Heart right ventricle (tissue), 16 donors: ENCODE measurements at regions not wholly inside any gene's neighbourhood (a gene's known extent, or its start where the extent isn't known, plus 50 kb on each side); places are given as distances from the start of the nearest gene placed in this dataset.

Experiments
- ATAC-seq, 8 donors: fragments of 200-7000 bp; cut with Tn5 transposase; one replicate each; pipeline ENCODE4 v1.9.1; 2020; ENCODE audit warnings: mild to moderate bottlenecking in 8 of 8, moderate library complexity in 8 of 8, moderate number of reproducible peaks in 1 of 8
- DNase-seq, 2 donors: peaks; one replicate each; pipeline ENCODE4 v3.0.0-alpha.2; 2020
- H3K27ac ChIP-seq, 10 donors: fragments of 200-600 bp; sonication (generic) in 2 of 10; one replicate each; pipeline versions ENCODE4 v1.5.0 to v1.8.0; 2020 to 2022; ENCODE audit warnings: mild to moderate bottlenecking in 3 of 10
- H3K27me3 ChIP-seq, 7 donors: fragments of 200-600 bp; one replicate each; pipeline ENCODE4 v1.8.0; 2021 to 2022; ENCODE audit warnings: mild to moderate bottlenecking in 2 of 7
- H3K36me3 ChIP-seq, 9 donors: fragments of 200-600 bp; sonication (generic) in 1 of 9; one replicate each; pipeline versions ENCODE4 v1.5.0 to v1.8.0; 2020 to 2022; ENCODE audit warnings: mild to moderate bottlenecking in 2 of 9
- H3K4me1 ChIP-seq, 9 donors: fragments of 200-600 bp; sonication (generic) in 1 of 9; one replicate each; pipeline versions ENCODE4 v1.5.0 to v1.8.0; 2020 to 2022; ENCODE audit warnings: mild to moderate bottlenecking in 4 of 9
- H3K4me3 ChIP-seq, 10 donors: fragments of 200-600 bp; sonication (generic) in 2 of 10; one replicate each; pipeline versions ENCODE4 v1.5.0 to v1.8.0; 2020 to 2022; ENCODE audit warnings: mild to moderate bottlenecking in 7 of 10, moderate library complexity in 2 of 10
- H3K9me3 ChIP-seq, 11 donors: fragments of 200-600 bp in 10 of 11; sonication (generic) in 2 of 11; one replicate each; pipeline versions ENCODE4 v1.5.0 to v1.8.0; 2013 to 2022; ENCODE audit warnings: mild to moderate bottlenecking in 2 of 11, control low read depth in 1 of 11, moderate library complexity in 1 of 11
- WGBS, 2 donors: extraction: QIAGEN DNeasy Blood & Tissue Kit; methylation state at CpG; one replicate each; pipeline ENCODE4 v1.1.7; 2013; ENCODE audit warnings: inconsistent platforms in 1 of 2; 5-methylcytosine and 5-hydroxymethylcytosine counted together
- intact Hi-C, 10 donors: fragments of 100-400 bp; cut with DNase I; formaldehyde crosslinking; loops; one replicate each; pipeline versions ENCODE4 v1.11.1 to v1.14.2; 2022
- TF ChIP-seq, protein P1 (sequence below), 9 donors: fragments of 200-600 bp; sonication (generic) in 2 of 9; IDR thresholded peaks; one replicate each; pipeline versions ENCODE4 v1.5.0 to v1.8.0; 2021 to 2022; ENCODE audit warnings: antibody characterized with exemption in 9 of 9, mild to moderate bottlenecking in 5 of 9, moderate library complexity in 1 of 9
- donor health status: Arrhythmogenic right ventricular cardiomyopathy.
- donor health status: ischemic (EF 13 %, LVEDD 7.1; RV severe dilation, severe dysfunction).
- donor health status: healthy with polysubstance abuse.
- donor health status: DM: no; HTN: yes; CAD: no.
- donor health status: DM: no; HTN: no; CAD: no.
- donor health status: ischemic (EF 25% LVEDD 6.9; RV normal size, moderate dysfunction).
- donor health status: ischemic (EF 25% LVEDD 5.7; RV mildly dilated, moderate dysfunction).
- donor health status: healthy.
- donor health status: DM: yes; HTN: yes; CAD: no.
- donor health status: Ischemic cardiomyopathy.
- donor health status: ischemic (EF 35%, LVEDD 5.7; RV mildly dilated, moderate dysfunction).
- donor health status: nonischemic (EF 11% LVEDD 7.7; RV severe dilation, severe dysfunction).
- donor health status: DM: yes; HTN: yes; CAD: no.
- donor health status: PGD.
- donor health status: ischemic (EF 29% LVEDD 5.4; RV normal size, mild dysfunction).
- donor health status: nonischemic (EF 23%, LVEDD 6.1; RV moderate dilation, normal function).

DNA sequence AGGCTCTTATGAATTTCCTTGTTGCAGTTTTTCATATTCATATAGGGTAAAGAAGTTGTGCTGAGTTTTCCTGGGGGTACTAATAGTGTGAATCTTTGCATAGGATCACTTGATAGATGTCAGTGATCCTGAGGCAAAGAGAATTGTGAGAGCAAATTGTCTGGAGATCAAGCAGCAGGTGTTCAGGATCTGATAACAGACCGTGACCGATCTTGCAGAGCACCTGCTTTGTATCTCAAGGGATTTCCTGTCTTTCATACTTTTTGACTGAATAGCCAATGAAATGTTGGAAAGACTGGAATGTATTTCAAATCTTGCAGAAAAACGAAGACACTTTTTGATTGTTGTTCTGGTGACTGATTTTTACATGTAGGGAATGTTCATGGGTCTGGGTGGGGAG, 914.5 kb downstream of the STIM2 start:
- ATAC-seq = no peak
- DNase-seq = no peak
- TF ChIP-seq, protein P1, sequence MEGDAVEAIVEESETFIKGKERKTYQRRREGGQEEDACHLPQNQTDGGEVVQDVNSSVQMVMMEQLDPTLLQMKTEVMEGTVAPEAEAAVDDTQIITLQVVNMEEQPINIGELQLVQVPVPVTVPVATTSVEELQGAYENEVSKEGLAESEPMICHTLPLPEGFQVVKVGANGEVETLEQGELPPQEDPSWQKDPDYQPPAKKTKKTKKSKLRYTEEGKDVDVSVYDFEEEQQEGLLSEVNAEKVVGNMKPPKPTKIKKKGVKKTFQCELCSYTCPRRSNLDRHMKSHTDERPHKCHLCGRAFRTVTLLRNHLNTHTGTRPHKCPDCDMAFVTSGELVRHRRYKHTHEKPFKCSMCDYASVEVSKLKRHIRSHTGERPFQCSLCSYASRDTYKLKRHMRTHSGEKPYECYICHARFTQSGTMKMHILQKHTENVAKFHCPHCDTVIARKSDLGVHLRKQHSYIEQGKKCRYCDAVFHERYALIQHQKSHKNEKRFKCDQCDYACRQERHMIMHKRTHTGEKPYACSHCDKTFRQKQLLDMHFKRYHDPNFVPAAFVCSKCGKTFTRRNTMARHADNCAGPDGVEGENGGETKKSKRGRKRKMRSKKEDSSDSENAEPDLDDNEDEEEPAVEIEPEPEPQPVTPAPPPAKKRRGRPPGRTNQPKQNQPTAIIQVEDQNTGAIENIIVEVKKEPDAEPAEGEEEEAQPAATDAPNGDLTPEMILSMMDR (IDR thresholded peaks at IDR 0.05) = no peak
- intact Hi-C loops = no loop called here
- Histone ChIP-seq H3K36me3 (no peaks in the 10 kb centered on the region), H3K4me1 (no peaks in the 10 kb centered on the region), H3K27me3 (peaks cover 0 to 5% (median 0%) of the 10 kb centered on the region in 7 donors), H3K4me3 (no peak overlapping the region), H3K27ac (no peak overlapping the region), H3K9me3 (peaks cover 0 to 14% (median 0%) of the 10 kb centered on the region in 11 donors)
- WGBS, 2 donors = 37 to 42% methylated on average over 3 of the region's 3 CpGs

DNA sequence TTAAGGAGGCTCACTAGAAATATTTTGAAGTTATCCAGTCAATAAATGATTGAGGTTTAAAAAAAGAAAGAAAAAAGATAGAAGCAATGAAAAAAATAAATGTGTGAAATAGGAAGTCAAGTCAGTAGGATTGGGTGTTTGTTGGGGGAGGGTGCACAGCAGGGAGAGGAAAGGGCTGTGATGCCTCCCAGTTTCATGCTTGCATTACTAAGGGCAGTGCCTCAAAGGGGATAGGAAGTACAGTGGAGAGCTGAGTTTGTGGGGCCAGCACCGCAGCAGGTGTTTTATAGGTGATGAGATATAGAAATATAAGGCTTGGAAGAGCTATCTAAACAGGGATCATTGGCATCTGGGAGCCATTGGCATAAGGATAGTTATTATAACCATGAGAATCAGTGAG, 919.2 kb downstream of the STIM2 start:
- Histone ChIP-seq H3K27me3 (no peaks in the 10 kb centered on the region), H3K9me3 (peaks cover 0 to 14% (median 0%) of the 10 kb centered on the region in 11 donors), H3K4me1 (no peaks in the 10 kb centered on the region), H3K36me3 (no peaks in the 10 kb centered on the region), H3K27ac (no peak overlapping the region), H3K4me3 (no peak overlapping the region)
- TF ChIP-seq, protein P1 (IDR thresholded peaks at IDR 0.05) = no peak
- intact Hi-C loops = no loop called here
- WGBS, 2 donors = 81 to 82% methylated on average over 1 of the region's 1 CpG
- DNase-seq (no peak), ATAC-seq (no peak)

DNA sequence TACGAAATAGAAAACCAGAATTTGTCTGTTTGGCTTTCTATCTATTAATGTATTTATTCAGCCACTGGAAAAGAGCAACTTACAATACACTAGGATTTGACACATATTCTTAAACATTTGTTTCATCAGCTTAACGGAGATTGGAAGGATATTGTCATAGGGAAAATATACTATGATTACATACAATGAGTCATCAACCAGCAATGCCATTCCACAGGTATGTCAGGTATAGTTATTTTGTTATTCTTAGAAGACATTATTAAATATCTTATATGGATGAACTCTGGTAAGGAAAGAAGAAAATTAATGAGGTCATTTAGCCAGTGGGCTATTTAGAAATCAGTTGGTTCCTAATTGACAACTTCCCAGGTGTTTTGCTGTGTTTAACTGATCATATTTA, 926.6 kb downstream of the STIM2 start:
- Histone ChIP-seq H3K36me3 (no peaks in the 10 kb centered on the region), H3K27me3 (no peaks in the 10 kb centered on the region), H3K9me3 (no peaks in the 10 kb centered on the region), H3K27ac (no peak overlapping the region), H3K4me3 (no peak overlapping the region), H3K4me1 (no peaks in the 10 kb centered on the region)
- intact Hi-C loops = no loop called here
- no peak for DNase-seq
- WGBS, 2 donors = 82 to 88% methylated on average over 2 of the region's 2 CpGs
- TF ChIP-seq, protein P1 (IDR thresholded peaks at IDR 0.05) = no peak
- ATAC-seq = no peak

DNA sequence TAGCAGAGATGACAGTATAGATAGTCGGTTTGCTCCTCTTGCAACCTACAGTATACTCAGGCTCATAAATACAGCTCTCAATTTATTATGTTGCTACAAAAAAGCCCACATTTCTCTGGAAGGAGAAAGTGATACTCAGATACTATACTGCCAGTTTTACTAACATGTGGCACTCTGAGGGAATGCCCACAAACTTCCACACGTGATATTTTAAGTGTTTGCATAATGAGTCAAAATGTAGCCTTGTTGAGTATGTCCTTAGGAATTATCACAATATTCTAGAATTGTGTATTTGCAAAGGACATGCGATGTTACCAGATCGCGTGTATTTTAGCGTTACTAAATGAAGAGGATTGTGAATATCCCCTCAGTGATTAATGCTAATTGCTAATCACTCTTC, 929.1 kb downstream of the STIM2 start:
- ATAC-seq (no peak), DNase-seq (no peak)
- intact Hi-C loops = no loop called here
- 77% methylated on average over 6 of the region's 6 CpGs for WGBS, 2 donors
- H3K27me3 ChIP-seq = no peaks in the 10 kb centered on the region
- H3K36me3 ChIP-seq = no peaks in the 10 kb centered on the region
- H3K4me1 ChIP-seq = no peaks in the 10 kb centered on the region
- TF ChIP-seq, protein P1 (IDR thresholded peaks at IDR 0.05) = no peak
- no peaks in the 10 kb centered on the region for H3K9me3 ChIP-seq
- no peak overlapping the region for H3K27ac ChIP-seq
- H3K4me3 ChIP-seq = no peak overlapping the region

DNA sequence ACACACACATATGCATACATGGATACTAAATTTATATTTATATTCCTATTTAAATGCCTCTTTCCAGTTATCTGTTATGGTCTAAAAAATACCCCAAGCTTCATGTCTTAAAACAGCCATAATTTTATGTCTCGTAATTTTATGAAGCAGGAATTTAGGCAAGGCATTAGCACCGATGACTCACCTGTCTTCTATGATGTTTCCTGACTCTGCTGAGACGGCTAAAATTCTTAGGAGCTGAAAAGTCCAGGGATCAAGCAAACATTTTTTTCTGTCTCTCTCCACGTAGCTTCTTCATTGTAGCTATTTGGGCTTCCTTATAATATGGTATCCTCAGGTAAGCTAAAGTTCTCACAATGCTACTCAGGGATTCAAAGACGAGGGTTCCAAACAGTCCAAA, 930.3 kb downstream of the STIM2 start:
- intact Hi-C loops = no loop called here
- no peaks in the 10 kb centered on the region for H3K36me3 ChIP-seq
- H3K9me3 ChIP-seq = no peaks in the 10 kb centered on the region
- H3K4me1 ChIP-seq = no peaks in the 10 kb centered on the region
- no peak overlapping the region for H3K27ac ChIP-seq
- no peaks in the 10 kb centered on the region for H3K27me3 ChIP-seq
- WGBS, 2 donors = 83% methylated on average over 5 of the region's 5 CpGs
- ATAC-seq = no peak
- H3K4me3 ChIP-seq = no peak overlapping the region
- DNase-seq = no peak
- TF ChIP-seq, protein P1 (IDR thresholded peaks at IDR 0.05) = no peak
